GM12875 (cell line): ENCODE measurements at regions not wholly inside any gene's neighbourhood (a gene's known extent, or its start where the extent isn't known, plus 50 kb on each side); places are given as distances from the start of the nearest gene placed in this dataset.

ENCODE experiments used
- H3K4me3 ChIP-seq: one replicate; pipeline ENCODE4 v1.5.1; 2011; ENCODE audit warnings: low read depth, low read length, control low read depth
- CTCF ChIP-seq: IDR thresholded peaks from 2 replicates; pipeline ENCODE4 v1.5.1; 2011; ENCODE audit warnings: low read depth, mild to moderate bottlenecking, control low read depth, inconsistent platforms, low read length, moderate library complexity, borderline replicate concordance; ENCODE audit not compliant: insufficient read depth

GRCh38 chr2:60002183-60002867 lies 551.1 kb downstream of the BCL11A start:
- no peak overlapping the region for H3K4me3 ChIP-seq
- no peak for TF ChIP-seq CTCF

GRCh38 chr2:60000686-60001085 lies 552.8 kb downstream of the BCL11A start:
- TF ChIP-seq CTCF: no peak
- H3K4me3 ChIP-seq: no peak overlapping the region

DNA sequence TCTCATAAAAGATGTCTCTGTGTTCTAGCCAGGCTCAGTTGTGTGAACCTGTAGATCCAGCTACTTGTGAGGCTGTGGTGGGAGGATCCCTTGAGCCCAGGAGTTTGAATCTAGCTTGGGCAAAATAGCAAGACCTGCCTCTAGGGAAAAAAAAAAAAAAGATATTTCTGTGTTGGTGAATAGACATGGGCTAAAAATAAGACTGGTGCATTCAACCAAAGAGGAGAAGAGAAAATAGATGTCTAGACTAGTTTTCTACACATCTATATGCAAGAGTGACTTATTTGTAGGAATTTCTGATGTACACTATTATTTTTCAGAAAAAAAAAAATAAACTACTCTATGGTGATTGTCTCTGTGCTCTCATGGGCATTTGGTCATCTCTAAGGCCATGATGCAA lies 555.1 kb downstream of the BCL11A start:
- no peak overlapping the region for H3K4me3 ChIP-seq
- TF ChIP-seq CTCF: no peak

GRCh38 chr2:59997371-59997770 lies 556.1 kb downstream of the BCL11A start:
- H3K4me3 ChIP-seq: no peak overlapping the region
- TF ChIP-seq CTCF: no peak

DNA sequence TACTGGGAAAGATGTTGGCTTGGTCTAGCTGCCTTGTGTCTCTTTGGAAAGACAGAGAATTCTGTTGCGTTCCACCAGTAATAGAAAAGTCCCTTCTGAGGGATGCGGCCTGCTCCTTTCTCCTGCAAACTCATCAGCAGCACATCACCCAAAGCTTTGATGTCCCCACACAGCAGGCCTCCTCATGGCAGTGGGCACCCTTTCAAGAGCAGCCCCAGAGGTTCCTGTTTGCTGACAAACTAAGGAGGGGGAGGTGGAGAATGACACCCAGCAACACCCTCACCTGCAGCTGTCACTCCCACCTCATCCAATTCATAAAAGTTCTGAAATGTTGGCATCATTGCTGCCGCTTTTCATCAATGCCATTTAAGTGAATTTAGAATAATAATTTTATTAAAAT lies 556.6 kb downstream of the BCL11A start:
- TF ChIP-seq CTCF: no peak
- no peak overlapping the region for H3K4me3 ChIP-seq

DNA sequence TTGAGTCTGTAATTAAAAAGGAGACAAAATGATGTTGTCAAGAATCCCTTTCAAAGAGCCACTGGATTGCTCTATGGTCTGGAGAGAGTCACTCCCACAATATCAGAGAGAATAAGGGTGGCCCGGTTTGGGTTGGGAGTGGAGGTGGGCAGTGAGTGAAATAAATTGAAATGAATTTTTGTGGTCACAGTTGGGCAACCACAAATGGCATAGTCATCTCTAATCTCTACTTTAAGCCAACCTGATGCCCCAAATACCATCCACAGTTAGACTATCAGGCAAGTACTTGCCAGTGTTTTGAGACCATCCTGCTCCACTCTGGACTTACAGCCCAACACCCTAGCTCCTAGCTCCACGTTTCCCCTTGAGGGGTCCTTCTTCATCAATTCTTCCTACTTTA lies 559.7 kb downstream of the BCL11A start:
- no peak overlapping the region for H3K4me3 ChIP-seq
- no peak for TF ChIP-seq CTCF

- H3K4me3 ChIP-seq: no peak overlapping the region
- TF ChIP-seq CTCF: no peak
Measured at GRCh38 chr2:59988341-59988740, 565.1 kb downstream of the BCL11A start.
